Keratinocyte (primary cell): ENCODE measurements at regions not wholly inside any gene's neighbourhood (a gene's known extent, or its start where the extent isn't known, plus 50 kb on each side); places are given as distances from the start of the nearest gene placed in this dataset.

Experiments
- EZH2 ChIP-seq: IDR thresholded peaks from one replicate; pipeline ENCODE4 v1.6.1; 2012; ENCODE audit warnings: inconsistent platforms, mild to moderate bottlenecking, low read length, moderate library complexity
- TF ChIP-seq, protein P1 (sequence below), 3 experiments: IDR thresholded peaks in 1 of 3; conservative IDR thresholded peaks in 1 of 3; optimal IDR thresholded peaks in 1 of 3; 2 replicates in 2 of 3; 3 replicates in 1 of 3; pipeline versions ENCODE3 to v1.5.1; 2011; ENCODE audit warnings: low read length in 3 of 3, mild to moderate bottlenecking in 3 of 3, moderate library complexity in 2 of 3, control low read depth in 1 of 3, inconsistent platforms in 1 of 3; ENCODE audit not compliant: insufficient read depth in 2 of 3; ENCODE audit errors: extremely low read depth in 1 of 3

DNA sequence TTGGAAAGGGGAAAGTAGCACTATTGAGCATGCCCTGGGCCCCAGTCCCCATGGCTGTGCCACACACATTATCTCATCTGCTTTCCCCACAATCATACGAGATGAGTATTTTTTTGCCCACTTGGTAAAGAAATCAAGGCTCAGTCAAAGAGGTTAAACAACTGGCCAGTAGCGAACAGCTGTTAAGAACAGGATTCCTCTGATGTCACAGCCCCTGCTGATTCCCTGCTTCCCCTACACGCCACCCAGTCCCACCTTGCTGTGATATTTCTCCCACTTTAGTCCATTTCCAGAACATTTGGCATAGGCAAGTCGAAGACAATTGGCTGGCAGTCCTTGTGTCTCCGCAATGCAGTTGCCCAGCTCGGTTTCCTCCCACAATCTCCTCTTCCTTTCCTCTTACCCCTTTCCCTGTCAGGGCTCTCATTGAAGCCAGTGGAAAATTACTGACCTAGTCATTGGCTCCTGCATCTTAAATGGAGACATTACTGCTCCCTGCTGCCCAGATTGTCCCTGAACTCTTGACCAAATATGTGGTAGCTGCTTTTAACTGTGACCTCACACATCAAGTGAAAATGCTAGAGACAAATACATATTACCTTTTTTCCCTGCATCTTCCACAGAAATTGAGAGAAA, 56.5 kb upstream of the EEPD1 start:
- TF ChIP-seq, protein P1, sequence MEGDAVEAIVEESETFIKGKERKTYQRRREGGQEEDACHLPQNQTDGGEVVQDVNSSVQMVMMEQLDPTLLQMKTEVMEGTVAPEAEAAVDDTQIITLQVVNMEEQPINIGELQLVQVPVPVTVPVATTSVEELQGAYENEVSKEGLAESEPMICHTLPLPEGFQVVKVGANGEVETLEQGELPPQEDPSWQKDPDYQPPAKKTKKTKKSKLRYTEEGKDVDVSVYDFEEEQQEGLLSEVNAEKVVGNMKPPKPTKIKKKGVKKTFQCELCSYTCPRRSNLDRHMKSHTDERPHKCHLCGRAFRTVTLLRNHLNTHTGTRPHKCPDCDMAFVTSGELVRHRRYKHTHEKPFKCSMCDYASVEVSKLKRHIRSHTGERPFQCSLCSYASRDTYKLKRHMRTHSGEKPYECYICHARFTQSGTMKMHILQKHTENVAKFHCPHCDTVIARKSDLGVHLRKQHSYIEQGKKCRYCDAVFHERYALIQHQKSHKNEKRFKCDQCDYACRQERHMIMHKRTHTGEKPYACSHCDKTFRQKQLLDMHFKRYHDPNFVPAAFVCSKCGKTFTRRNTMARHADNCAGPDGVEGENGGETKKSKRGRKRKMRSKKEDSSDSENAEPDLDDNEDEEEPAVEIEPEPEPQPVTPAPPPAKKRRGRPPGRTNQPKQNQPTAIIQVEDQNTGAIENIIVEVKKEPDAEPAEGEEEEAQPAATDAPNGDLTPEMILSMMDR (optimal IDR thresholded peaks at IDR 0.05 in 1 of 3, IDR thresholded peaks at IDR 0.05 in 1 of 3, conservative IDR thresholded peaks at IDR 0.05 in 1 of 3; ENCODE audit: extremely low read depth in 1 of 3, insufficient read depth in 2 of 3, low read length in 3 of 3): no peak
- TF ChIP-seq EZH2: no peak
